Iris pigment epithelial cell (primary cell): ENCODE measurements at regions not wholly inside any gene's neighbourhood (a gene's known extent, or its start where the extent isn't known, plus 50 kb on each side); places are given as distances from the start of the nearest gene placed in this dataset.

Source experiments
- DNase-seq: peaks from one replicate; pipeline ENCODE4 v3.0.0-alpha.2; 2011; ENCODE audit warnings: low read depth

GRCh38 chr13:73704587-73704986 lies 429.6 kb downstream of the KLF12 start:
- no peak for DNase-seq

GRCh38 chr13:73703606-73704005 lies 430.6 kb downstream of the KLF12 start:
- DNase-seq = no peak

GRCh38 chr13:73702419-73703071 lies 431.7 kb downstream of the KLF12 start:
- DNase-seq = peak; percentile 33

GRCh38 chr13:73701160-73701559 lies 433.0 kb downstream of the KLF12 start:
- DNase-seq = no peak

- DNase-seq = peak; percentile 50
These were observed 435.3 kb downstream of the KLF12 start for GRCh38 chr13:73698859-73699258.

- DNase-seq = no peak
These were observed 437.0 kb downstream of the KLF12 start for GRCh38 chr13:73697166-73697565.

GRCh38 chr13:73696713-73697112 lies 437.5 kb downstream of the KLF12 start:
- no peak for DNase-seq

- DNase-seq = no peak
These were observed 437.9 kb downstream of the KLF12 start for GRCh38 chr13:73696271-73696670.

- no peak for DNase-seq
These were observed 438.9 kb downstream of the KLF12 start for GRCh38 chr13:73695325-73695724.

- DNase-seq = peak; percentile 10
These were observed 441.0 kb downstream of the KLF12 start for GRCh38 chr13:73693215-73693614.

GRCh38 chr13:73691891-73692290 lies 442.3 kb downstream of the KLF12 start:
- DNase-seq = no peak

GRCh38 chr13:73687929-73688328 lies 446.3 kb downstream of the KLF12 start:
- no peak for DNase-seq

- DNase-seq = no peak
These were observed 447.1 kb downstream of the KLF12 start for GRCh38 chr13:73687087-73687486.

- DNase-seq = no peak
These were observed 449.5 kb downstream of the KLF12 start for GRCh38 chr13:73684750-73685149.

- DNase-seq = no peak
These were observed 449.9 kb downstream of the KLF12 start for GRCh38 chr13:73684286-73684685.

- no peak for DNase-seq
These were observed 450.5 kb downstream of the KLF12 start for GRCh38 chr13:73683746-73684145.

- DNase-seq = no peak
These were observed 452.4 kb downstream of the KLF12 start for GRCh38 chr13:73681779-73682178.

- no peak for DNase-seq
These were observed 453.2 kb downstream of the KLF12 start for GRCh38 chr13:73681015-73681414.

GRCh38 chr13:73677048-73677601 lies 457.1 kb downstream of the KLF12 start:
- peak; percentile 68 for DNase-seq

- no peak for DNase-seq
These were observed 457.6 kb downstream of the KLF12 start for GRCh38 chr13:73676550-73677047.

- DNase-seq = no peak
These were observed 458.4 kb downstream of the KLF12 start for GRCh38 chr13:73675821-73676220.

GRCh38 chr13:73674570-73674969 lies 459.6 kb downstream of the KLF12 start:
- no peak for DNase-seq

GRCh38 chr13:73673931-73674330 lies 460.3 kb downstream of the KLF12 start:
- DNase-seq = no peak

GRCh38 chr13:73672492-73672891 lies 461.7 kb downstream of the KLF12 start:
- DNase-seq = peak; percentile 16
